Bronchial epithelial cell (primary cell): ENCODE measurements at regions not wholly inside any gene's neighbourhood (a gene's known extent, or its start where the extent isn't known, plus 50 kb on each side); places are given as distances from the start of the nearest gene placed in this dataset.

ENCODE experiments used
- DNase-seq: peaks from one replicate; pipeline ENCODE4 v3.0.0-alpha.2; 2010; ENCODE audit warnings: low read depth
- FAIRE-seq: peaks from 2 replicates; lab custom pipeline; 2011; peaks lifted over from hg19 to GRCh38; lab: Jason Lieb, UNC
- H3K27me3 ChIP-seq: 2 replicates; pipeline ENCODE4 v1.5.1; 2011; ENCODE audit warnings: low read length; ENCODE audit not compliant: control insufficient read depth, insufficient read depth
- H3K36me3 ChIP-seq: 2 replicates; pipeline ENCODE4 v1.5.1; 2011; ENCODE audit warnings: low read length; ENCODE audit not compliant: control insufficient read depth, insufficient read depth
- H3K4me3 ChIP-seq: 2 replicates; pipeline ENCODE4 v1.5.1; 2011; ENCODE audit warnings: mild to moderate bottlenecking, low read depth, low read length, control low read depth
- CTCF ChIP-seq: IDR thresholded peaks from 2 replicates; pipeline ENCODE4 v1.5.1; 2011; ENCODE audit warnings: mild to moderate bottlenecking, moderate library complexity, low read length, control low read depth, inconsistent platforms; ENCODE audit not compliant: insufficient read depth, severe bottlenecking

- H3K27me3 ChIP-seq = no peaks in the 10 kb centered on the region
- DNase-seq = no peak
- no peaks in the 10 kb centered on the region for H3K36me3 ChIP-seq
- no peak for TF ChIP-seq CTCF
- FAIRE-seq = no peak
- no peak overlapping the region for H3K4me3 ChIP-seq
Measured at GRCh38 chr5:92930057-92930456, 651.0 kb downstream of the NR2F1-AS1 start.

- Histone ChIP-seq H3K36me3 (no peaks in the 10 kb centered on the region), H3K27me3 (no peaks in the 10 kb centered on the region), H3K4me3 (no peak overlapping the region)
- FAIRE-seq (peak; percentile 60), DNase-seq (peak; percentile 28)
- TF ChIP-seq CTCF = no peak
Measured at GRCh38 chr5:92927291-92927778, 653.7 kb downstream of the NR2F1-AS1 start.

GRCh38 chr5:92923885-92924284 lies 657.1 kb downstream of the NR2F1-AS1 start:
- Histone ChIP-seq H3K27me3 (no peaks in the 10 kb centered on the region), H3K4me3 (no peak overlapping the region), H3K36me3 (no peaks in the 10 kb centered on the region)
- DNase-seq (no peak), FAIRE-seq (no peak)
- TF ChIP-seq CTCF = no peak

GRCh38 chr5:92922231-92922967 lies 658.6 kb downstream of the NR2F1-AS1 start:
- TF ChIP-seq CTCF = no peak
- peak; percentile 87 for FAIRE-seq

GRCh38 chr5:92917044-92917443 lies 664.0 kb downstream of the NR2F1-AS1 start:
- no peak overlapping the region for H3K4me3 ChIP-seq
- TF ChIP-seq CTCF = no peak
- FAIRE-seq (no peak), DNase-seq (no peak)
- H3K36me3 ChIP-seq = no peaks in the 10 kb centered on the region
- no peaks in the 10 kb centered on the region for H3K27me3 ChIP-seq

More at GRCh38 chr5:92922231-92922967, 658.6 kb downstream of the NR2F1-AS1 start:
- no peak for DNase-seq
- Histone ChIP-seq H3K36me3 (no peaks in the 10 kb centered on the region), H3K27me3 (no peaks in the 10 kb centered on the region), H3K4me3 (no peak overlapping the region)
